CD4-positive, alpha-beta memory T cell (primary cell): ENCODE measurements at regions not wholly inside any gene's neighbourhood (a gene's known extent, or its start where the extent isn't known, plus 50 kb on each side); places are given as distances from the start of the nearest gene placed in this dataset.
"Not testable (repeated sequence)": the region's sequence is repeated elsewhere in the genome, so short reads cannot be mapped to it uniquely, and the experiment has no call there.

Experiments used
- CTCF ChIA-PET: fragments of 350-600 bp; sonication (Branson Sonifier 250); formaldehyde crosslinking; loops from one replicate; lab custom pipeline; 2021; ENCODE audit warnings: inconsistent platforms; ENCODE audit not compliant: partially characterized antibody; lab: Charles Lee
- POLR2A ChIA-PET: fragments of 350-600 bp; sonication (Branson Sonifier 250); formaldehyde crosslinking; loops from one replicate; lab custom pipeline; 2021; ENCODE audit not compliant: partially characterized antibody; lab: Charles Lee
- DNase-seq, 5 donors: peaks; one replicate each; pipeline versions ENCODE4 v3.0.0 to v3.0.0-alpha.2; 2020 to 2022; ENCODE audit warnings: mixed read lengths in 1 of 5
- H3K27ac ChIP-seq: one replicate; pipeline ENCODE4 v1.7.0; 2013; ENCODE audit warnings: low read depth, low read length
- H3K27me3 ChIP-seq: 2 replicates; pipeline ENCODE4 v1.7.0; 2013; ENCODE audit warnings: mild to moderate bottlenecking, low read length, moderate library complexity; ENCODE audit not compliant: insufficient read depth
- H3K36me3 ChIP-seq: 2 replicates; pipeline ENCODE4 v1.7.0; 2013; ENCODE audit warnings: mild to moderate bottlenecking, low read length, moderate library complexity; ENCODE audit not compliant: insufficient read depth
- H3K4me1 ChIP-seq: 2 replicates; pipeline ENCODE4 v1.7.0; 2013; ENCODE audit warnings: mild to moderate bottlenecking, low read length, moderate library complexity; ENCODE audit not compliant: insufficient read depth
- H3K4me3 ChIP-seq, 2 donors: one replicate each; pipeline ENCODE4 v1.7.0; 2013; ENCODE audit warnings: low read length in 2 of 2, mild to moderate bottlenecking in 1 of 2
- H3K9me3 ChIP-seq, 2 donors: one replicate each; pipeline ENCODE4 v1.7.0; 2013; ENCODE audit warnings: low read length in 2 of 2, control low read depth in 1 of 2; ENCODE audit not compliant: control insufficient read depth in 1 of 2
- H3K27ac Mint-ChIP-seq, 7 donors: one replicate each; pipeline ENCODE4 v1.8.0; 2020 to 2021; ENCODE audit warnings: mixed read lengths in 7 of 7, mild to moderate bottlenecking in 6 of 7, inconsistent platforms in 3 of 7, moderate library complexity in 3 of 7
- H3K27me3 Mint-ChIP-seq, 2 donors: one replicate each; pipeline ENCODE4 v1.8.0; 2020 to 2021; ENCODE audit warnings: mixed read lengths in 2 of 2
- H3K36me3 Mint-ChIP-seq, 2 donors: one replicate each; pipeline ENCODE4 v1.8.0; 2020 to 2021; ENCODE audit warnings: mixed read lengths in 2 of 2, inconsistent platforms in 1 of 2, mild to moderate bottlenecking in 1 of 2
- H3K4me1 Mint-ChIP-seq, 4 donors: one replicate each; pipeline ENCODE4 v1.8.0; 2020 to 2021; ENCODE audit warnings: mixed read lengths in 4 of 4, mild to moderate bottlenecking in 1 of 4
- H3K4me3 Mint-ChIP-seq, 8 donors: one replicate each; pipeline ENCODE4 v1.8.0; 2020 to 2021; ENCODE audit warnings: mixed read lengths in 8 of 8, mild to moderate bottlenecking in 7 of 8, moderate library complexity in 6 of 8, inconsistent platforms in 3 of 8
- H3K9me3 Mint-ChIP-seq, 8 donors: one replicate each; pipeline ENCODE4 v1.8.0; 2020 to 2021; ENCODE audit warnings: mixed read lengths in 8 of 8, mild to moderate bottlenecking in 5 of 8, inconsistent platforms in 3 of 8, moderate library complexity in 1 of 8
- intact Hi-C: fragments of 100-400 bp; cut with micrococcal nuclease; formaldehyde crosslinking; loops from one replicate; pipeline ENCODE4 v1.15.1; 2023

DNA sequence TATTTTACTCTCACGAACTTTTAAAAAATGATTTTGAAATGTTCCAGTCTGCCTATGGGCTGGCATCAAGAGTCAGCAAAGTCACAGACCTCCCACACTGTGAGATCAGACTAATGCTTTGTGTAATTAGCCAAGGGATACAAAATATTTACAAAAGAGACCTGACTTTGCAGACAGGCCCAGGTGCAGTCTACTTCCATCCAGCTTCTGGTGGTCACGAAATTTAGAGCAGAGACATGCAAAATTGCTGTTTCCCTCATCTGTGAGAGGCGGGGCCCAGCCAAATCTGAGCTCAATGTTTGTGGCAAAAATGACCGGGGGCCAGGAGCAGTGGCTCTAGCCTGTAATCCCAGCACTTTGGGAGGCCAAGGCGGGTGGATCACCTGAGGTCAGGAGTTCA, 82.5 kb upstream of the PITRM1 start:
- no peaks in the 10 kb centered on the region for H3K4me1 ChIP-seq
- no peak overlapping the region for H3K4me3 Mint-ChIP-seq
- H3K9me3 ChIP-seq = no peaks in the 10 kb centered on the region
- no peak overlapping the region for H3K27ac ChIP-seq
- no peaks in the 10 kb centered on the region for H3K4me1 Mint-ChIP-seq
- peaks cover 13% of the 10 kb centered on the region in 2 donors for H3K27me3 Mint-ChIP-seq
- DNase-seq = no peak
- CTCF ChIA-PET = interaction anchor here (0.6 to 1.0 kb wide), 3 partner anchors 17 to 1404 kb away, joined by 3 to 4 read pairs (median 3); no protein-coding TSS in a partner anchor
- no peaks in the 10 kb centered on the region for H3K36me3 ChIP-seq
- no peaks in the 10 kb centered on the region for H3K27me3 ChIP-seq
- H3K9me3 Mint-ChIP-seq = no peaks in the 10 kb centered on the region
- intact Hi-C loops = no loop called here
- no peak overlapping the region for H3K27ac Mint-ChIP-seq
- H3K4me3 ChIP-seq = no peak overlapping the region
- no peaks in the 10 kb centered on the region for H3K36me3 Mint-ChIP-seq
- POLR2A ChIA-PET = interaction anchor here (1.7 kb wide), 1 partner anchor 13 kb away, joined by 3 read pairs; no protein-coding TSS in a partner anchor

DNA sequence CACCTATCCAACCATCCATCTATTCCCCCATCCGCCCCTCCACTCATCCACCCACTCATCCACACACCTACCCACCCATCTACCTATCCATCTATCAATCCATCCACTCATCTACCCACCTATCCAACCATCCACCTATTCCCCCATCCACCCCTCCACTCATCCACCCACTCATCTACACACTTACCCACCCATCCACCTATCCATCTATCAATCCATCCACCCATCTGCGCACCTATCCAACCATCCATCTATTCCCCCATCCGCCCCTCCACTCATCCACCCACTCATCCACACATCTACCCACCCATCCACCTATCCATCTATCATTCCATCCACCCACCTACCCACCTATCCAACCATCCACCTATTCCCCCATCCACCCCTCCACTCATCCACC, 81.4 kb upstream of the PITRM1 start:
- H3K36me3 ChIP-seq, H3K36me3 Mint-ChIP-seq, CTCF ChIA-PET, H3K4me1 Mint-ChIP-seq, H3K27ac ChIP-seq, H3K4me3 ChIP-seq, H3K9me3 Mint-ChIP-seq, POLR2A ChIA-PET, H3K4me3 Mint-ChIP-seq, H3K4me1 ChIP-seq, intact Hi-C loops, H3K9me3 ChIP-seq, H3K27ac Mint-ChIP-seq, H3K27me3 ChIP-seq, DNase-seq: not testable (repeated sequence)
- H3K27me3 Mint-ChIP-seq = peaks cover 10 to 13% of the 10 kb centered on the region in 2 donors

DNA sequence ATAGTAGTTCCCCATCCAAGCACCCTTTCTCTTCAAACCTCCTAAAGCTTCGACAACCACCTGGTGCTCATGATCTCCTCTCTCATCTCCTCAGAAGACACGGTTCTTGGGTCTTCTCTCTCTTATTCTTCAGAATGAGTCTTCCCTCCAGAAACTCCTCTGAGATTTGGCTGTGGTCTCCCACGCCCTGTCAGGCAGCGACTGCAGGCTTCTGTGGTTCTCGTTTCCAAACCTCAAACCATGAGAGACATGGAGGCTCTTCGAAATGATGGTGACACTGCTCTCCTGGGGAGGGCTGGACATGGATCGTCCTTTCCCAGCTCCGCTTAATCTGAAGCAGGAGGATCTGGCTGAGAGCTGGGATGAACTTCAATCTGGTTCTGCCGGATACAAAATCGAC, 78.6 kb upstream of the PITRM1 start:
- CTCF ChIA-PET = interaction anchor here (1.2 kb wide), 1 partner anchor 11 kb away, joined by 3 read pairs; no protein-coding TSS in a partner anchor
- no peak for DNase-seq
- no peaks in the 10 kb centered on the region for H3K4me1 ChIP-seq

DNA sequence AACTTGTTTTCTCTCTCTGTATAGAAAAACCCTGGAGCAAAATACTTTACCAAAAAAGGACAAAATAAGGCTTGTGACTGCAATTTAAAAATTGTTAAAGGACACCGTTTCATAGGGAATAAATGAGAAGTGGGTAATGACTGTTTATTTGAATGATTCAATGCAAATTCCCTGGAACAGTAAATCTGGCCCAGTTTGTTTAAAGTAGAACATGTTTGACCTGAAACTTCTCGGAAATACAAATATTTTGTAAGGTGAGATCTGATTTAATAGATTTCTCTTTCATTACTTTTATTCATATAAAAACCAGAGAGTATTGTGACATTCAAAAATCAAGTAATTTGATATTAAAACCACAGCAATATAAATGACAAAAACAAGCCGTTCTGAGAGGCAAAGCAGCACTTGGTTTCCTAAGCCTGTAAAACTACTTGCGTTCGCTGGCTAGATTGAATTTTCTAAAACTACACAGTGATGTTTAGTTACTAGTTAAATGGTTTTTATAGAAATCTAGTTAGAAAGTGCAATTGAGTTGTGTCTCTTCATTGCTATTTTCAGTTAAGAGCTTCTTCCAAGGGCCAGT, 76.8 kb upstream of the PITRM1 start:
- H3K27me3 ChIP-seq = no peaks in the 10 kb centered on the region
- H3K36me3 Mint-ChIP-seq = no peaks in the 10 kb centered on the region
- H3K9me3 ChIP-seq = no peaks in the 10 kb centered on the region
- CTCF ChIA-PET = no interaction called here
- H3K4me1 ChIP-seq = no peaks in the 10 kb centered on the region
- no peak overlapping the region for H3K27ac ChIP-seq
- no peak overlapping the region for H3K27ac Mint-ChIP-seq
- no peaks in the 10 kb centered on the region for H3K4me1 Mint-ChIP-seq
- POLR2A ChIA-PET = no interaction called here
- no peak overlapping the region for H3K4me3 ChIP-seq
- peaks cover 10% of the 10 kb centered on the region in 2 donors for H3K27me3 Mint-ChIP-seq
- no peaks in the 10 kb centered on the region for H3K36me3 ChIP-seq
- intact Hi-C loops = no loop called here
- H3K4me3 Mint-ChIP-seq = no peak overlapping the region
- H3K9me3 Mint-ChIP-seq = no peaks in the 10 kb centered on the region
- no peak for DNase-seq

More for the DNA sequence above, 78.6 kb upstream of the PITRM1 start:
- Mint-ChIP-seq H3K27me3 (peaks cover 12 to 13% of the 10 kb centered on the region in 2 donors), H3K4me1 (no peaks in the 10 kb centered on the region), H3K27ac (no peak overlapping the region), H3K4me3 (no peak overlapping the region), H3K9me3 (no peaks in the 10 kb centered on the region), H3K36me3 (no peaks in the 10 kb centered on the region)
- Histone ChIP-seq H3K9me3 (no peaks in the 10 kb centered on the region), H3K27ac (no peak overlapping the region), H3K36me3 (no peaks in the 10 kb centered on the region), H3K4me3 (no peak overlapping the region), H3K27me3 (no peaks in the 10 kb centered on the region)
- intact Hi-C loops = no loop called here
- POLR2A ChIA-PET = no interaction called here

- DNase-seq = no peak
- Mint-ChIP-seq H3K27me3 (peaks cover 9 to 10% of the 10 kb centered on the region in 2 donors), H3K36me3 (no peaks in the 10 kb centered on the region), H3K4me3 (no peak overlapping the region), H3K27ac (no peak overlapping the region), H3K4me1 (no peaks in the 10 kb centered on the region), H3K9me3 (no peaks in the 10 kb centered on the region)
- H3K9me3 ChIP-seq = no peaks in the 10 kb centered on the region
- CTCF ChIA-PET = no interaction called here
- no peak overlapping the region for H3K27ac ChIP-seq
- POLR2A ChIA-PET = interaction anchor here (0.6 kb wide), 1 partner anchor 39 kb away, joined by 5 read pairs; no protein-coding TSS in a partner anchor
- intact Hi-C loops = no loop called here
- no peak overlapping the region for H3K4me3 ChIP-seq
- no peaks in the 10 kb centered on the region for H3K4me1 ChIP-seq
- H3K36me3 ChIP-seq = no peaks in the 10 kb centered on the region
- no peaks in the 10 kb centered on the region for H3K27me3 ChIP-seq
These were observed 76.1 kb upstream of the PITRM1 start for GRCh38 chr10:3248526-3249306.

DNA sequence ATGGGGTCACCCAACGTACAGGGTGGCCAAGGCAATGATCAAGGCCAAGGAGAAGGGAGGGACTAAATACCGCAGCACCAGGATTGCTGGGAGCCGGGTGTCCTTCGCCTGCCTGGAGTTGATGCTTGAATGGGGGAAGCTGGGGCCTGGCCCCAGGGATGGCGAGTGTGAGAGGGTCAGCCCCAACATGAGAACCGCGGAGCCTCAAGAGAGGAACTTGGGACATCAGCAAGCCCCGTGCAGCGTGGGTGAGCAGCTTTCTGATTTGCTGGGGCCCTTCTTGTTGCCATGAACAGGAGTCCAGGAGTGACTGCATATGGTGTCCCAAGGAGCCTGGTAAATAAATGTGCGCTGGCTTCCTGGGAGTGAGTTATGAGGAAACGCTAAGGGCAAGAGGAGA, 72.8 kb upstream of the PITRM1 start:
- DNase-seq = no peak
- ChIA-PET CTCF (interaction anchor here (1.2 to 1.6 kb wide), 2 partner anchors 520 to 1411 kb away, joined by 3 to 4 read pairs; no protein-coding TSS in a partner anchor), POLR2A (no interaction called here)
- Histone ChIP-seq H3K4me3 (no peak overlapping the region), H3K4me1 (no peaks in the 10 kb centered on the region), H3K9me3 (no peaks in the 10 kb centered on the region), H3K27me3 (no peaks in the 10 kb centered on the region), H3K36me3 (no peaks in the 10 kb centered on the region), H3K27ac (no peak overlapping the region)
- intact Hi-C loops = no loop called here
- H3K27ac Mint-ChIP-seq = no peak overlapping the region
- H3K27me3 Mint-ChIP-seq = peaks cover 2 to 3% of the 10 kb centered on the region in 2 donors
- H3K9me3 Mint-ChIP-seq = no peaks in the 10 kb centered on the region
- no peaks in the 10 kb centered on the region for H3K36me3 Mint-ChIP-seq
- H3K4me3 Mint-ChIP-seq = no peak overlapping the region
- no peaks in the 10 kb centered on the region for H3K4me1 Mint-ChIP-seq

- H3K27me3 Mint-ChIP-seq = peaks cover 0 to 1% of the 10 kb centered on the region in 2 donors
- no peaks in the 10 kb centered on the region for H3K36me3 Mint-ChIP-seq
- ChIA-PET CTCF (interaction anchor here (1.0 to 6.0 kb wide), 3 partner anchors 1415 to 1528 kb away, joined by 3 to 68 read pairs (median 4); no protein-coding TSS in a partner anchor), POLR2A (no interaction called here)
- H3K27ac Mint-ChIP-seq = peak overlapping the region in 1 of 7 donors; percentile 43
- Histone ChIP-seq H3K27me3 (no peaks in the 10 kb centered on the region), H3K4me1 (no peaks in the 10 kb centered on the region), H3K4me3 (no peak overlapping the region), H3K36me3 (no peaks in the 10 kb centered on the region), H3K9me3 (no peaks in the 10 kb centered on the region), H3K27ac (no peak overlapping the region)
- intact Hi-C loops = no loop called here
- no peaks in the 10 kb centered on the region for H3K9me3 Mint-ChIP-seq
- H3K4me3 Mint-ChIP-seq = no peak overlapping the region
- peaks cover 0 to 9% (median 5%) of the 10 kb centered on the region in 4 donors for H3K4me1 Mint-ChIP-seq
- DNase-seq = no peak
These were observed 69.5 kb upstream of the PITRM1 start for GRCh38 chr10:3241967-3242650.
